Esophagus squamous epithelium (tissue), 4 donors: ENCODE measurements at regions not wholly inside any gene's neighbourhood (a gene's known extent, or its start where the extent isn't known, plus 50 kb on each side); places are given as distances from the start of the nearest gene placed in this dataset.

ENCODE experiments used
- POLR2A ChIP-seq, 4 donors: fragments of 450-650 bp; IDR thresholded peaks; one replicate each; pipeline ENCODE4 v1.6.1; 2017; ENCODE audit warnings: antibody characterized with exemption in 4 of 4, mild to moderate bottlenecking in 4 of 4, moderate library complexity in 3 of 4
- TF ChIP-seq, protein P1 (sequence below), 6 experiments: fragments of 450-650 bp in 4 of 6; fragments of 200-600 bp in 2 of 6; sonication (generic) in 2 of 6; IDR thresholded peaks; one replicate each; pipeline ENCODE4 v1.5.1; 2016 to 2019; ENCODE audit warnings: antibody characterized with exemption in 6 of 6, mild to moderate bottlenecking in 4 of 6, moderate library complexity in 4 of 6

DNA sequence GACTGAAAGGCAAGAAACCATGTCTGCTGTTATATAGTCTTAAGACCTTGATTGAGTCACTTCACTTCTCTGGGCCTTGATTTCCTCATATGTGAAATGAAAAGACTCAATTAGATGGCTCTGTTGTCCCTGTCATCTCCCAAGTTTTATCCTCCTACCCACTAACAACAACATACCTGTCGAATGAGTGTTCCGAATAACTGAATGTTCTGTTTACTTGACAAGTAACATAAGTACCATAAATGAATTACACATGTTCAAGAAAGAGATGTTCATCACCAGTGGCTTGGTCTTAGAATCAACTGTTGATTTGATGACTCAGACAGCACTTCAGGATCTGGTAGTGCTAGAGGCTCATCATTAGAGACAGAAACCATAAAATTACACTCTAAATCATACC lies 311.7 kb downstream of the VPS13C start:
- TF ChIP-seq, protein P1, sequence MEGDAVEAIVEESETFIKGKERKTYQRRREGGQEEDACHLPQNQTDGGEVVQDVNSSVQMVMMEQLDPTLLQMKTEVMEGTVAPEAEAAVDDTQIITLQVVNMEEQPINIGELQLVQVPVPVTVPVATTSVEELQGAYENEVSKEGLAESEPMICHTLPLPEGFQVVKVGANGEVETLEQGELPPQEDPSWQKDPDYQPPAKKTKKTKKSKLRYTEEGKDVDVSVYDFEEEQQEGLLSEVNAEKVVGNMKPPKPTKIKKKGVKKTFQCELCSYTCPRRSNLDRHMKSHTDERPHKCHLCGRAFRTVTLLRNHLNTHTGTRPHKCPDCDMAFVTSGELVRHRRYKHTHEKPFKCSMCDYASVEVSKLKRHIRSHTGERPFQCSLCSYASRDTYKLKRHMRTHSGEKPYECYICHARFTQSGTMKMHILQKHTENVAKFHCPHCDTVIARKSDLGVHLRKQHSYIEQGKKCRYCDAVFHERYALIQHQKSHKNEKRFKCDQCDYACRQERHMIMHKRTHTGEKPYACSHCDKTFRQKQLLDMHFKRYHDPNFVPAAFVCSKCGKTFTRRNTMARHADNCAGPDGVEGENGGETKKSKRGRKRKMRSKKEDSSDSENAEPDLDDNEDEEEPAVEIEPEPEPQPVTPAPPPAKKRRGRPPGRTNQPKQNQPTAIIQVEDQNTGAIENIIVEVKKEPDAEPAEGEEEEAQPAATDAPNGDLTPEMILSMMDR (IDR thresholded peaks at IDR 0.05): no peak
- no peak for TF ChIP-seq POLR2A (IDR thresholded peaks at IDR 0.05)
